WTC11 (cell line): ENCODE measurements at regions not wholly inside any gene's neighbourhood (a gene's known extent, or its start where the extent isn't known, plus 50 kb on each side); places are given as distances from the start of the nearest gene placed in this dataset.

Experiments
- TEAD4 ChIP-seq: sonication (generic); formaldehyde crosslinking; IDR thresholded peaks from 2 replicates; pipeline ENCODE4 v1.8.0; 2022; ENCODE audit warnings: mild to moderate bottlenecking, missing genetic modification reagents
- TF ChIP-seq, protein P1 (sequence below): sonication (generic); formaldehyde crosslinking; IDR thresholded peaks from 2 replicates; pipeline ENCODE4 v1.8.1; 2023; ENCODE audit warnings: mild to moderate bottlenecking, missing genetic modification reagents, moderate library complexity
- TF ChIP-seq, protein P2 (sequence below): sonication (generic); formaldehyde crosslinking; IDR thresholded peaks from 2 replicates; pipeline ENCODE4 v1.8.1; 2023; ENCODE audit warnings: mild to moderate bottlenecking, missing genetic modification reagents, borderline replicate concordance

DNA sequence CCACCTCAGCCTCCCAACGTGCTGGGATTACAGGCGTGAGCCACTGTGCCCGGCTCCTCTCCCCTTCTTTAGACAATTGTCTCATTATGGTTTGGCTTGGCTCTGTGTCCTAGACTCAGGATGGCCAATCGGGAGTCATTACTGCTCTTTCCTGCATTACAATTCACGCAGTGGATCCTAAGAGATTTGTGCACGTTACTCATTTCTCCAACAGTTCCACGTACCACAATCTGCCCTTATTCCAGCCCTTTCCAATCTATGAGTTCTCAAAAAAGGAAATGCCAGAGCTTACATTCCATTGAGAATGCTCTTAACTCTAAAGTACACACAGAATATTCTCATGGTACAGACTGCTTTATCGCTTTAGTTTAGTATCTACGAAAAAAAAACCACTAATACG, 357.0 kb downstream of the GPATCH2 start:
- TF ChIP-seq TEAD4 (CRISPR knock-in tag) = no peak
- TF ChIP-seq, protein P1, sequence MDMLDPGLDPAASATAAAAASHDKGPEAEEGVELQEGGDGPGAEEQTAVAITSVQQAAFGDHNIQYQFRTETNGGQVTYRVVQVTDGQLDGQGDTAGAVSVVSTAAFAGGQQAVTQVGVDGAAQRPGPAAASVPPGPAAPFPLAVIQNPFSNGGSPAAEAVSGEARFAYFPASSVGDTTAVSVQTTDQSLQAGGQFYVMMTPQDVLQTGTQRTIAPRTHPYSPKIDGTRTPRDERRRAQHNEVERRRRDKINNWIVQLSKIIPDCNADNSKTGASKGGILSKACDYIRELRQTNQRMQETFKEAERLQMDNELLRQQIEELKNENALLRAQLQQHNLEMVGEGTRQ = no peak
- TF ChIP-seq, protein P2, sequence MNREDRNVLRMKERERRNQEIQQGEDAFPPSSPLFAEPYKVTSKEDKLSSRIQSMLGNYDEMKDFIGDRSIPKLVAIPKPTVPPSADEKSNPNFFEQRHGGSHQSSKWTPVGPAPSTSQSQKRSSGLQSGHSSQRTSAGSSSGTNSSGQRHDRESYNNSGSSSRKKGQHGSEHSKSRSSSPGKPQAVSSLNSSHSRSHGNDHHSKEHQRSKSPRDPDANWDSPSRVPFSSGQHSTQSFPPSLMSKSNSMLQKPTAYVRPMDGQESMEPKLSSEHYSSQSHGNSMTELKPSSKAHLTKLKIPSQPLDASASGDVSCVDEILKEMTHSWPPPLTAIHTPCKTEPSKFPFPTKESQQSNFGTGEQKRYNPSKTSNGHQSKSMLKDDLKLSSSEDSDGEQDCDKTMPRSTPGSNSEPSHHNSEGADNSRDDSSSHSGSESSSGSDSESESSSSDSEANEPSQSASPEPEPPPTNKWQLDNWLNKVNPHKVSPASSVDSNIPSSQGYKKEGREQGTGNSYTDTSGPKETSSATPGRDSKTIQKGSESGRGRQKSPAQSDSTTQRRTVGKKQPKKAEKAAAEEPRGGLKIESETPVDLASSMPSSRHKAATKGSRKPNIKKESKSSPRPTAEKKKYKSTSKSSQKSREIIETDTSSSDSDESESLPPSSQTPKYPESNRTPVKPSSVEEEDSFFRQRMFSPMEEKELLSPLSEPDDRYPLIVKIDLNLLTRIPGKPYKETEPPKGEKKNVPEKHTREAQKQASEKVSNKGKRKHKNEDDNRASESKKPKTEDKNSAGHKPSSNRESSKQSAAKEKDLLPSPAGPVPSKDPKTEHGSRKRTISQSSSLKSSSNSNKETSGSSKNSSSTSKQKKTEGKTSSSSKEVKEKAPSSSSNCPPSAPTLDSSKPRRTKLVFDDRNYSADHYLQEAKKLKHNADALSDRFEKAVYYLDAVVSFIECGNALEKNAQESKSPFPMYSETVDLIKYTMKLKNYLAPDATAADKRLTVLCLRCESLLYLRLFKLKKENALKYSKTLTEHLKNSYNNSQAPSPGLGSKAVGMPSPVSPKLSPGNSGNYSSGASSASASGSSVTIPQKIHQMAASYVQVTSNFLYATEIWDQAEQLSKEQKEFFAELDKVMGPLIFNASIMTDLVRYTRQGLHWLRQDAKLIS = no peak
